MM.1S (cell line): ENCODE measurements at regions not wholly inside any gene's neighbourhood (a gene's known extent, or its start where the extent isn't known, plus 50 kb on each side); places are given as distances from the start of the nearest gene placed in this dataset.
"Not testable (repeated sequence)": the region's sequence is repeated elsewhere in the genome, so short reads cannot be mapped to it uniquely, and the experiment has no call there.

ENCODE experiments used
- CTCF ChIP-seq: fragments of 300-600 bp; sonication (generic); IDR thresholded peaks from 2 replicates; pipeline ENCODE4 v1.5.1; 2016; ENCODE audit warnings: antibody characterized with exemption, low read length, mixed read lengths
- EZH2 ChIP-seq: fragments of 300-600 bp; sonication (generic); optimal IDR thresholded peaks from 2 replicates; pipeline ENCODE3; 2017; ENCODE audit warnings: low read depth, mild to moderate bottlenecking, antibody characterized with exemption, low read length, mixed read lengths
- EZH2phosphoT487 ChIP-seq: fragments of 300-600 bp; sonication (generic); IDR thresholded peaks from 2 replicates; pipeline ENCODE4 v1.6.1; 2018; ENCODE audit warnings: antibody characterized with exemption, low read length

DNA sequence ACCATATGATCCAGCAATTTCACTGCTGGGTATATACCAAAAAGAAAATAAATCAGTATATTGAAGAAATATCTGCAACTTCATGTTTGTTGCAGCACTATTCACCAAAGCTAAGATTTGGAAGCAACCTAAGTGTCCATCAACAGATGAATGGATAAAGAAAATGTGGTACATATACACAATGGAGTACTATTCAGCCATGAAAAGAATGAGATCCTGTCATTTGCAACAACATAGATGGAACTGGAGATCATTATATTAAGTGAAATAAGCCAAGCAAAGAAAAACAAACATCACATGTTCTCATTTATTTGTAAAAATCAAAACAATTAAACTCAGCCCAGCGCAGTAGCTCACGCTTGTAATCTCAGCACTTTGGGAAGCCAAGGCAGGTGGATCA, 184.4 kb upstream of the NR5A2 start:
- TF ChIP-seq EZH2phosphoT487, CTCF, EZH2: not testable (repeated sequence)
